HG03432 (cell line): ENCODE measurements at regions not wholly inside any gene's neighbourhood (a gene's known extent, or its start where the extent isn't known, plus 50 kb on each side); places are given as distances from the start of the nearest gene placed in this dataset.
"Not testable (repeated sequence)": the region's sequence is repeated elsewhere in the genome, so short reads cannot be mapped to it uniquely, and the experiment has no call there.

Source experiments
- ATAC-seq: cut with Tn5 transposase; IDR thresholded peaks from one replicate; pipeline ENCODE4 v1.9.1; 2021; ENCODE audit warnings: mild to moderate bottlenecking, moderate library complexity; ENCODE audit not compliant: unreplicated experiment

DNA sequence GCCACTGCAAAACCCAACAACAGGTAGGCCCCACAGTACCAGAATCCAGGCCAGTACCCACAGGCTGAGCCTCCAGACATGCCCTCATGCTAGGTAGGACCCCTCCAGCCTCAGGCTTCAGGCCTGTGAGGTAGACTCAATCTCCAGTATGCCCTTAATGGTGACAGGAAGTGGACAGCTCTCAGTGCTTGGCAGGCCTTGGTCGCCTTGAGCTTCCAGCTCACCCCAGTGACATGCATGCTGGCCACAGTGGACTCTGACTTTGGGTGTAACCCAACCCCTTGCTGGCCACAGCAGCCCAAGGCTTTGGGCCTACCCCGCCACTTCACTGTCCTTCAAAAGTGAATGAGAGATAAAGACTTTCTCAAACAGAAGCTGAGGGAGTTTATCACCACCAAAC lies 324.2 kb downstream of the ANTXR2 start:
- no peak for ATAC-seq

GRCh38 chr4:79747252-79747651 lies 325.8 kb downstream of the ANTXR2 start:
- no peak for ATAC-seq

GRCh38 chr4:79743014-79743413 lies 330.0 kb downstream of the ANTXR2 start:
- no peak for ATAC-seq

DNA sequence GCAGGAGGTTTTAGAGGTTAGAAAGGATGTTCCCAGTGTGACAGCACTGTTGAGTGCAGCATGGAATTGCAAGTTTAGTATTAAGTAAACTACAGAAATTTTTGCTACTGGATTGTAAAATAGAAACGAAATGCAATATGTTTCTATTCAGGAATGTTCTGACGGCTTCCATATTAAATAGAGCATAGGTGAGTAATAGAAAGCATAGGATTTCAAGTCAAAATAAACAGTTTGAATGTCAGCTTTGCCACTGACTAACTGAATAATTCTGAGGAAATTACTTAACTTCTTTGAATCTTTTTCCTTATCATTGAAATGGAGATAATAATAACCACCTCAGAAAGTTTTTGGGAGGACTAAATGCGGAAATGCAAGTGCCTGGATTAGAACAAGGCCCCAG lies 331.9 kb upstream of the GK2 start:
- ATAC-seq = no peak

GRCh38 chr4:79723507-79723906 lies 315.5 kb upstream of the GK2 start:
- ATAC-seq = no peak

- no peak for ATAC-seq
These were observed 292.3 kb upstream of the GK2 start for GRCh38 chr4:79700356-79700755.

DNA sequence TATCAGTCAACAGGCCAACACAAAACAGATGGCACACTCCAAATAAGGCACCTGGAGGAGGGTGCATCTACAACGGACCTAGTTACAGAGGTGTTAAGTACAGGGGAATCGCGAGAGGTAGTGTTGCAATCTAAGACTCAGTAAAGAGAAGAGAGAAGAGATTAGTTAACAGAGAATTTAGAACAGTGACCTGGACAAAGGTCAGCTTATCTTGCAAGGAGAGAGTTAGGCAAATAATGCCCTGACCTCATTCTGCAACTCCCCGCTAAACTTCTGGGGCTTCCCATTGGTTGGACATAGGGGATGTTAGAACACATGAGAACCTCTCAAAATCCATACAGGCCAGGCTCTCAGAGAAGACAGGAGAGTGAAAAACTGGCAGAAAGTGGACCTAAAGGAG lies 289.4 kb upstream of the GK2 start:
- ATAC-seq = no peak

DNA sequence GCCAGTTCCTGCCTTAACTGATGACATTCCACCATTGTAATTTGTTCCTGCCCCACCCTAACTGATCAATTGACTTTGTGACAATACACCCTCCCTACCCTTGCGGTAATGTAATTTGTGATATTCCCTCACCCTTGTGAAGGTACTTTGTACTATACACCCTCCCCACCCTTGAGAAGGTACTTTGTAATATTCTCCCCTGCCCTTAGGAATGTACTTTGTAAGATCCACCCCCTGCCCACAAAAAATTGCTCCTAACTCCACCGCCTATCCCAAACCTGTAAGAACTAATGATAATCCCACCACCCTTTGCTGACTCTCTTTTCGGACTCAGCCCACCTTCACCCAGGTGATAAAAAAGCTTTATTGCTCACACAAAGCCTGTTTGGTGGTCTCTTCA lies 288.5 kb upstream of the GK2 start:
- not testable (repeated sequence) for ATAC-seq

DNA sequence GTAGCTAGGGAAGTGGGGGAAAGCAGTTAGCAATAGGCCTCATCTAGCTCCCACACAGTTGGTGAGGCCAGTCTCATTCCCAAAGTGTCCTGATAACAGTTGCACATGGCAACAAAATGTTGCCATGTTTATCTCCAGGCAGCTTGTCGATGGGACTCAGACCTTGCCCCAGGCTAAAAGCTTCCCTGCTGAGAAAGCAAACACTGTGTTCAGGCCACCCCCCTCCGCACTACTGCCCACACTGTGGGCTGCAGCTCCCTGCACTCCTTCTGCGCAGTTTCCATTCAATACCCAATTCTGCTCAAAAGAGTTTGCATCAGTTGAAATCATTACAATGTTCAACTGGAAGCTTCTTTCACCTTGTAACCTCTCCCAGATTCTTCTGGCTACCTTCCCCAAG lies 287.8 kb upstream of the GK2 start:
- ATAC-seq = no peak

DNA sequence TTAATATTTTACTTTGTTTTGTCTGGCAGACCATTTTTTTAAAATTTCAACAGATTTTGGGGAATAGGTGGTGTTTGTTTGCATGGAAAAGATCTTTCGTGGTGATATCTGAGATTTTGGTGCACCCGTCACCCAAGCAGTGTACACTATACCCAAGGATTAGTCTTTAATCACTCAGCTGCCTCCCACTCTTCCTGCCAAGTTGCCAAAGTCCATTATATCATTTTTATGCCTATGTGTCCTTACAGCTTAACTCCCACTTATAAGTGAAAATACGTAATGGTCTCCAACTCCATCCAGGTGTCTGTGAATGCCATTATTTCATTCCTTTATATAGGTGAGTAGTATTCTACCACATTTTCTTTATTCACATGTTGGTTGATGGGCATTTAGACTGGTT lies 281.7 kb upstream of the GK2 start:
- ATAC-seq = no peak

DNA sequence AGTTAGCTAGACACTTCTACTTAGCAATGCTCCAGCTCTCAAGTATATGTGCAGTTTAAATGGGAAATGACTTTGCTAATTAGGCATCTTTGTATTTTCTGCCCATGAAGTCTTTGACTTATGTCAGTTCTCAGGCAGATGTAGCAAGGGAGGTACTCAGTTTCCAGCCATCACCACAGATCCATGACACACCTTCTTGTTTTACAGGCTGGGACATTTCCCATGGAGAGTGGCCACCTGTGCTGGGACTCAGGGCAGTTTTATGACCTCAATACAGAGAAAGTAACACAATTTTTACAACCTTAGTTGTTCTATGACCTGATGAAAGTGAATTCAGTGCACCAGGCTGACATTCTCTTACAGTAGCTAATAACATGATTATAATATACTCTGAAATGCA lies 280.7 kb upstream of the GK2 start:
- no peak for ATAC-seq

- ATAC-seq = no peak
These were observed 279.0 kb upstream of the GK2 start for GRCh38 chr4:79687006-79687405.

GRCh38 chr4:79685542-79685941 lies 277.5 kb upstream of the GK2 start:
- ATAC-seq = no peak

GRCh38 chr4:79684516-79684915 lies 276.5 kb upstream of the GK2 start:
- no peak for ATAC-seq

DNA sequence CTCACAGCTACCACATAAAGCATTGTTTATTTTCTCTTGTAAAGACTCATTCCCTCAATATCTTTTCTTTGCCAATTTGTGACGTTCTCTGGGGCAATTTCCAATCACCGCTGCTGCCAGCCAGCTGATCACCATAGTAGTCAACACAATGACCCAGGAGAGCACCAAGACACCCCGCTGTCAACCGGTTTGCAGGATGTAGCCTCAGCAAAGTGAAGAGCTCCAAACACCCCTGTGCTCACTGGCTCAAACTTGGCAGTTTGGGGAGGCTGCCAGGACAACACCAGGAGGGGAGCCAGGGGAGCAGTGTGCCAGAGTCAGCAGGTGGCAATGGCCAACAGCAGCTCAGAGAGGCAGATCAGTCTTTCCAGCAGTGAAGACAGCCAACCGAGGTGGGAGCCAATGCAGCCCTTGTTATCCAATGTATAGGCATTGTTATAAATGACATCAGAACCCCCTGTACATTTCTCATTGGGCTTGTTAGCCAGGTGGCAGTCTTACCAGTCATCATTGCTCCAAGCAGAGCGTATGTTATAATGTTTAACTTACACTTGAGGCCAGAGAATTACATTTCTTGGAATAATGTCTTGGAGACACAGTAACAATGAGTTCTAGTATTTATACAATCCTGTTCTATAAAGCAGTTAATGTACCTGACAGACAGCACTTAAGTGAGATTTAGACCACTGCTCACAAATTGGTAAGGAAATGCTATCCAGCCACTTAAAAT lies 274.9 kb upstream of the GK2 start:
- ATAC-seq = no peak

DNA sequence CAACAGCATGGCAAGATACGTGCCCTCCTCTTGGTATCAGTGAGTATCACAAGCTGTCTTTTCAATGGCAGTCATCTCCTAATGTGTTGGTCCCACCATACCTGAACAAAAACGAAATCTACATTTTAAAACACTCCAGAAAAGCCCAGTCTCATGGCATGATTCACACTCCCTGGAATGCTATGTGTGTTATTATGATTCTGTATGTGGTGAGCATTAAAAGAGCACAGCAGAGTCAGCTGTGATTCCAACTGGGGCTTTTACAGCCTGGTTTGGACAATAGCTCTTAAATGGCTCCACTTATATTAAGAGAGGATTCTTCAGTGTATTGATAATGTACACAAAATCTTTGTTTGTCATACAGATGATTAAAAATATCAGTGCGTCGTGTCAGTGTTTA lies 274.1 kb upstream of the GK2 start:
- no peak for ATAC-seq

DNA sequence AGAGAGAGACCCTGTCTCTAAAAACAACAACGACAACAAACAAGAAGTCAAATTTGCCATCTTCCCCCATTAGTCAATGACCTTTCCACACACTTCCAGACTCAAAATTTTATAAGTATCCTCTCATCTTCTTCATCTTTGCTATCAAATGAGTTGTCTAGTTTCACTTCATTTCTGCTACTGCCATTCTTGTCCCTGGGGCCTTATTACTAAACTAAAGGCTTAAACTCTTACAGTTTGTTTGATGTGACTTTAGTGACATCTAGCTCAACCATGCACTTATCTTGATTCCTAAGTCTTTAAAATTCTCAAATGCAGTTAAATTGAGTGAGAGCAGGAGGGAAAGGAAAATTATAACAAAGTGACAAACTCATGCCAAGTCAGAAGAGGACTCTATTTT lies 271.8 kb upstream of the GK2 start:
- no peak for ATAC-seq

- ATAC-seq = no peak
These were observed 270.6 kb upstream of the GK2 start for GRCh38 chr4:79678472-79679202.

DNA sequence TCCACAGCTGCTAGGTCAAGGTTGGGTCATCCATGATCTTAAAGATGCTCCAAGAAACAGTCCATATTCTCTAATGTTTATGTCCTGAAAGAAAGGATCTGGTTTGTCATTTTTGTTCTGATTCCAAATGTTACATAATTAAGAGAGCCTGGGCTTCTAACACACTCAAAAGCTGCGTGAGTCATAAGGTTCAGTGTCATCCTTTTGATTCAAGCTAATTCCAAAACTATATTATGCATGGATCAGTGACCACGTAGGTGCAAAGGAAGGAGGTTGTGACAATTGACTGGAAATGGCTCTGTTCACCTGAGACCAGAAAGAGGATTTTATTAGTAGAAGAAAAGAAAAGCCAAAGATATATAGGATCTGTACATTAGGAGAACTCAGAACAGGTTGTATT lies 268.7 kb upstream of the GK2 start:
- no peak for ATAC-seq

DNA sequence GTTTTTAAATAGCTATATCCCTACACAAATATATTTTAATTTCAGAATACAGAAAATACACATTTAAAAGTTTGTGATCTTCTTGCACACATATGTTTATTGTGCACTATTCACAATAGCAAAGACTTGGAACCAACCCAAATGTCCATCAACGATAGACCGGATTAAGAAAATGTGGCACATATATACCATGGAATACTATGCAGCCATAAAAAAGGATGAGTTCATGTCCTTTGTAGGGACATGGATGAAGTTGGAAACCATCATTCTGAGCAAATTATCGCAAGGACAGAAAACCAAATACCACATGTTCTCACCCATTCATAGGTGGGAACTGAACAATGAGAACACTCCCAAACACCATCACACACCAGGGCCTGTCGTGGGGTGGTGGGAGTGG lies 266.9 kb upstream of the GK2 start:
- ATAC-seq = not testable (repeated sequence)

- ATAC-seq = no peak
These were observed 265.9 kb upstream of the GK2 start for GRCh38 chr4:79673898-79674297.

- ATAC-seq = no peak
These were observed 265.3 kb upstream of the GK2 start for GRCh38 chr4:79673377-79673776.

GRCh38 chr4:79666875-79667274 lies 258.8 kb upstream of the GK2 start:
- no peak for ATAC-seq
